ENCODE measurements at regions not wholly inside any gene's neighbourhood (a gene's known extent, or its start where the extent isn't known, plus 50 kb on each side); places are given as distances from the start of the nearest gene placed in this dataset.

- no peak for TF ChIP-seq POLR2A (IDR thresholded peaks at IDR 0.05)
- TF ChIP-seq, protein P1, sequence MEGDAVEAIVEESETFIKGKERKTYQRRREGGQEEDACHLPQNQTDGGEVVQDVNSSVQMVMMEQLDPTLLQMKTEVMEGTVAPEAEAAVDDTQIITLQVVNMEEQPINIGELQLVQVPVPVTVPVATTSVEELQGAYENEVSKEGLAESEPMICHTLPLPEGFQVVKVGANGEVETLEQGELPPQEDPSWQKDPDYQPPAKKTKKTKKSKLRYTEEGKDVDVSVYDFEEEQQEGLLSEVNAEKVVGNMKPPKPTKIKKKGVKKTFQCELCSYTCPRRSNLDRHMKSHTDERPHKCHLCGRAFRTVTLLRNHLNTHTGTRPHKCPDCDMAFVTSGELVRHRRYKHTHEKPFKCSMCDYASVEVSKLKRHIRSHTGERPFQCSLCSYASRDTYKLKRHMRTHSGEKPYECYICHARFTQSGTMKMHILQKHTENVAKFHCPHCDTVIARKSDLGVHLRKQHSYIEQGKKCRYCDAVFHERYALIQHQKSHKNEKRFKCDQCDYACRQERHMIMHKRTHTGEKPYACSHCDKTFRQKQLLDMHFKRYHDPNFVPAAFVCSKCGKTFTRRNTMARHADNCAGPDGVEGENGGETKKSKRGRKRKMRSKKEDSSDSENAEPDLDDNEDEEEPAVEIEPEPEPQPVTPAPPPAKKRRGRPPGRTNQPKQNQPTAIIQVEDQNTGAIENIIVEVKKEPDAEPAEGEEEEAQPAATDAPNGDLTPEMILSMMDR (IDR thresholded peaks at IDR 0.05): no peak
Observed at GRCh38 chr2:59398081-59398480, 1155.4 kb downstream of the BCL11A start.
